ENCODE measurements at regions not wholly inside any gene's neighbourhood (a gene's known extent, or its start where the extent isn't known, plus 50 kb on each side); places are given as distances from the start of the nearest gene placed in this dataset.

- H3K27ac ChIP-seq (ENCODE audit: control insufficient read depth, insufficient read depth, low read length), result no peak overlapping the region
- H3K4me1 ChIP-seq (ENCODE audit: control insufficient read depth, extremely low read depth, insufficient read depth, low read length), result peaks cover 2% of the 10 kb centered on the region
- no peak overlapping the region for H3K4me2 ChIP-seq (ENCODE audit: control insufficient read depth, extremely low read depth, insufficient read depth, low read depth, low read length)
- H3K9ac ChIP-seq (ENCODE audit: control insufficient read depth, extremely low read depth, insufficient read depth, low read length), result no peak overlapping the region
- DNase-seq (ENCODE audit: low read depth, low spot score), result no peak
- TF ChIP-seq, protein P1, sequence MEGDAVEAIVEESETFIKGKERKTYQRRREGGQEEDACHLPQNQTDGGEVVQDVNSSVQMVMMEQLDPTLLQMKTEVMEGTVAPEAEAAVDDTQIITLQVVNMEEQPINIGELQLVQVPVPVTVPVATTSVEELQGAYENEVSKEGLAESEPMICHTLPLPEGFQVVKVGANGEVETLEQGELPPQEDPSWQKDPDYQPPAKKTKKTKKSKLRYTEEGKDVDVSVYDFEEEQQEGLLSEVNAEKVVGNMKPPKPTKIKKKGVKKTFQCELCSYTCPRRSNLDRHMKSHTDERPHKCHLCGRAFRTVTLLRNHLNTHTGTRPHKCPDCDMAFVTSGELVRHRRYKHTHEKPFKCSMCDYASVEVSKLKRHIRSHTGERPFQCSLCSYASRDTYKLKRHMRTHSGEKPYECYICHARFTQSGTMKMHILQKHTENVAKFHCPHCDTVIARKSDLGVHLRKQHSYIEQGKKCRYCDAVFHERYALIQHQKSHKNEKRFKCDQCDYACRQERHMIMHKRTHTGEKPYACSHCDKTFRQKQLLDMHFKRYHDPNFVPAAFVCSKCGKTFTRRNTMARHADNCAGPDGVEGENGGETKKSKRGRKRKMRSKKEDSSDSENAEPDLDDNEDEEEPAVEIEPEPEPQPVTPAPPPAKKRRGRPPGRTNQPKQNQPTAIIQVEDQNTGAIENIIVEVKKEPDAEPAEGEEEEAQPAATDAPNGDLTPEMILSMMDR (optimal IDR thresholded peaks at IDR 0.05 in 1 of 3, IDR thresholded peaks at IDR 0.05 in 1 of 3, conservative IDR thresholded peaks at IDR 0.05 in 1 of 3; ENCODE audit: extremely low read depth in 1 of 3, insufficient read depth in 2 of 3, low read length in 3 of 3), result no peak
- no peak for TF ChIP-seq EZH2 (IDR thresholded peaks at IDR 0.05; ENCODE audit: low read length)
- H3K9me1 ChIP-seq (ENCODE audit: control insufficient read depth, extremely low read depth, insufficient read depth, low read length), result no peaks in the 10 kb centered on the region
- H3K27me3 ChIP-seq (ENCODE audit: control insufficient read depth, extremely low read depth, insufficient read depth, low read length), result no peaks in the 10 kb centered on the region
- no peak overlapping the region for H3K4me3 ChIP-seq (ENCODE audit: control insufficient read depth in 2 of 3, extremely low read depth in 1 of 3, insufficient read depth in 2 of 3, low read depth in 1 of 3, low read length in 3 of 3)
- no peaks in the 10 kb centered on the region for H3K36me3 ChIP-seq (ENCODE audit: control insufficient read depth in 2 of 2, extremely low read depth in 1 of 2, insufficient read depth in 2 of 2, low read length in 2 of 2)
- no peak for FAIRE-seq
- H3K79me2 ChIP-seq (ENCODE audit: control insufficient read depth, insufficient read depth, low read length), result no peaks in the 10 kb centered on the region
- dilution Hi-C loops (cut with MboI; ENCODE audit: extremely low pct_ligation_motif_present, low sequenced_read_pairs), result no loop called here
- no peaks in the 10 kb centered on the region for H4K20me1 ChIP-seq (ENCODE audit: control insufficient read depth, extremely low read depth, insufficient read depth, low read length)
- H2AFZ ChIP-seq (ENCODE audit: control insufficient read depth, low read length), result no peak overlapping the region
- peaks cover 5% of the 10 kb centered on the region for H3K9me3 ChIP-seq (ENCODE audit: control insufficient read depth, low read depth, low read length)
These were observed 103.3 kb upstream of the EPHA4 start for GRCh38 chr2:221675201-221675908.

- Histone ChIP-seq H3K4me3 (ENCODE audit: control insufficient read depth in 2 of 3, extremely low read depth in 1 of 3, insufficient read depth in 2 of 3, low read depth in 1 of 3, low read length in 3 of 3) (no peak overlapping the region), H3K27ac (ENCODE audit: control insufficient read depth, insufficient read depth, low read length) (no peak overlapping the region), H3K4me2 (ENCODE audit: control insufficient read depth, extremely low read depth, insufficient read depth, low read depth, low read length) (no peak overlapping the region), H3K27me3 (ENCODE audit: control insufficient read depth, extremely low read depth, insufficient read depth, low read length) (no peaks in the 10 kb centered on the region), H3K79me2 (ENCODE audit: control insufficient read depth, insufficient read depth, low read length) (no peaks in the 10 kb centered on the region), H3K36me3 (ENCODE audit: control insufficient read depth in 2 of 2, extremely low read depth in 1 of 2, insufficient read depth in 2 of 2, low read length in 2 of 2) (no peaks in the 10 kb centered on the region), H3K4me1 (ENCODE audit: control insufficient read depth, extremely low read depth, insufficient read depth, low read length) (peaks cover 2% of the 10 kb centered on the region), H3K9me3 (ENCODE audit: control insufficient read depth, low read depth, low read length) (peaks cover 5% of the 10 kb centered on the region), H2AFZ (ENCODE audit: control insufficient read depth, low read length) (no peak overlapping the region), H3K9ac (ENCODE audit: control insufficient read depth, extremely low read depth, insufficient read depth, low read length) (no peak overlapping the region), H3K9me1 (ENCODE audit: control insufficient read depth, extremely low read depth, insufficient read depth, low read length) (no peaks in the 10 kb centered on the region), H4K20me1 (ENCODE audit: control insufficient read depth, extremely low read depth, insufficient read depth, low read length) (no peaks in the 10 kb centered on the region)
- TF ChIP-seq, protein P1 (optimal IDR thresholded peaks at IDR 0.05 in 1 of 3, IDR thresholded peaks at IDR 0.05 in 1 of 3, conservative IDR thresholded peaks at IDR 0.05 in 1 of 3; ENCODE audit: extremely low read depth in 1 of 3, insufficient read depth in 2 of 3, low read length in 3 of 3), result no peak
- TF ChIP-seq EZH2 (IDR thresholded peaks at IDR 0.05; ENCODE audit: low read length), result no peak
- dilution Hi-C loops (cut with MboI; ENCODE audit: extremely low pct_ligation_motif_present, low sequenced_read_pairs), result no loop called here
- no peak for FAIRE-seq
- no peak for DNase-seq (ENCODE audit: low read depth, low spot score)
These were observed 102.3 kb upstream of the EPHA4 start for GRCh38 chr2:221674446-221674845.

Measured in keratinocyte (primary cell).